ENCODE measurements at regions not wholly inside any gene's neighbourhood (a gene's known extent, or its start where the extent isn't known, plus 50 kb on each side); places are given as distances from the start of the nearest gene placed in this dataset.

- TF ChIP-seq CTCF (IDR thresholded peaks at IDR 0.05; ENCODE audit: low read depth, low read length) = no peak
- TF ChIP-seq EZH2phosphoT487 (IDR thresholded peaks at IDR 0.05; ENCODE audit: low read depth) = no peak
Measured at GRCh38 chr6:4603856-4604369, 172.3 kb upstream of the CDYL start.
